ENCODE measurements at regions not wholly inside any gene's neighbourhood (a gene's known extent, or its start where the extent isn't known, plus 50 kb on each side); places are given as distances from the start of the nearest gene placed in this dataset.

DNA sequence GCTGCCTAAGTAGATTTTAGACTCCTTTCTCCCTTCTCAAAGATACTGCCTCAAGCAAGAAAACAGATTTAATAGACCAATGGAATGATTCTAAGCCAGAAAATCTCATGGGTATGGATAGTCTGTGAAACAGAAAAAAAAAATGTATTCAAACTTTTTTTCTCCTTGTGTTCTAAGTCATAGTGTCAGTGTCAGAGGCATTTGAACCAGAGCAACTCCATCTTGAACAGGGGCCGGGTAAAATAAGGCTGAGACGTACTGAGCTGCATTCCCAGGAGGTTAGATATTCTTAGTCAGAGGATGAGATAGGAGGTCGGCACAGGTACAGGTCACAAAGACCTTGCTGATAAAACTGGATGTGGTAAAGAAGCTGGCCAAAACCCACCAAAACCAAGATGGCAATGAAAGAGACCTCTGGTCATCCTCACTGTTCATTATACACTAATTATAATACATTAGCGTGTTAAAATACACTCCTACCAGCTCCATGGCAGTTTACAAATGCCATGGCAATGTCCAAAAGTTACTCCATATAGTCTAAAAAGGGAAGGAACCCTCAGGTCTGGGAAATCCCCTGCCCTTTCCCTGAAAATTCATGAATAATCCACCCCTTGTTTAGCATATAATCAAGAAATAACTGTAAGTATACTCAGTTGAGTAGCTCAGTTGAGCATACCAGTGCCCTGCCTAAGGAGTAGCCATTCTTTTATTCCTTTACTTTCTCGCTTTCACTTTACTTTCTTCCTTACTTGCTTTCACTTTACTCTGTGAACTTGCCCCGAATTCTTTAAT is 72.8 kb upstream of the GOLGA8B start:
- no TSS peak for BruUV-seq (replicated peaks)
- Histone ChIP-seq H3K27ac (ENCODE audit: low read depth, low read length, poor library complexity, severe bottlenecking) (no peak overlapping the region), H3K9me2 (ENCODE audit: insufficient read depth, low read length) (no peaks in the 10 kb centered on the region), H3K4me1 (ENCODE audit: insufficient read depth, low read length, poor library complexity, severe bottlenecking) (no peaks in the 10 kb centered on the region), H3K79me2 (ENCODE audit: insufficient read depth, low read depth, low read length) (no peaks in the 10 kb centered on the region), H3K4me3 (ENCODE audit: low read depth, low read length, poor library complexity, severe bottlenecking) (no peak overlapping the region), H2AFZ (ENCODE audit: low read length) (no peak overlapping the region), H4K20me1 (ENCODE audit: insufficient read depth, low read length) (no peaks in the 10 kb centered on the region), H3K4me2 (ENCODE audit: low read length) (no peak overlapping the region), H3K36me3 (ENCODE audit: insufficient read depth, low read length) (no peaks in the 10 kb centered on the region), H3K9me3 (ENCODE audit: low read length) (no peaks in the 10 kb centered on the region)
- CTCF ChIA-PET (ENCODE audit: unreplicated experiment) = no interaction called here
- intact Hi-C loops (cut with micrococcal nuclease; ENCODE audit: unreplicated experiment) = no loop called here
- POLR2A ChIA-PET = interaction anchor here (0.5 to 0.6 kb wide), 2 partner anchors 30 to 219 kb away, joined by 3 to 4 read pairs; no protein-coding TSS in a partner anchor
- no peak for TF ChIP-seq EZH2phosphoT487 (IDR thresholded peaks at IDR 0.05; ENCODE audit: borderline replicate concordance, low read depth, low read length)
- no peak for TF ChIP-seq CTCF (conservative IDR thresholded peaks at IDR 0.05; ENCODE audit: low read length)
- no peak for DNase-seq (ENCODE audit: low spot score)

DNA sequence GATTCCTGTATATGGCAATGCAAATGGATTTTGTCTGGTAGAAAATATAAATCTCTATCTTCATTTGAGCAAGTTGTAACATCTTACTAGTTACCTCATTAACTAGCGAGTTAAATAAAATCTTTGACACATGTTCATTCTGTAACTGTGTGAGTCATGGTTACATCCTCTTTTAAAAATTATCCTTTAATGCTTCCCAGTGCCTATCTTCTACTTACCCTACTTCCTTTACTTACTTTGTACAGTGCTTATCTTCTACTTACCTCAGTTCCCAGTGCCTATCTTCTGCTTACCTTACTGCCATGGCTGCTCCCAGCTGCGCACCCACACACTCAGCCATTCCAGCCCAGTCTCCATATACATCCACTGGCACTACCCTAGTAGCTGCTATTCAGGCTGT is 71.9 kb upstream of the GOLGA8B start:
- H3K9me3 ChIP-seq (ENCODE audit: low read length) = no peaks in the 10 kb centered on the region
- H4K20me1 ChIP-seq (ENCODE audit: insufficient read depth, low read length) = no peaks in the 10 kb centered on the region
- TF ChIP-seq EZH2phosphoT487 (IDR thresholded peaks at IDR 0.05; ENCODE audit: borderline replicate concordance, low read depth, low read length) (no peak), CTCF (conservative IDR thresholded peaks at IDR 0.05; ENCODE audit: low read length) (no peak)
- H3K4me2 ChIP-seq (ENCODE audit: low read length) = no peak overlapping the region
- H3K36me3 ChIP-seq (ENCODE audit: insufficient read depth, low read length) = no peaks in the 10 kb centered on the region
- intact Hi-C loops (cut with micrococcal nuclease; ENCODE audit: unreplicated experiment) = no loop called here
- H3K9me2 ChIP-seq (ENCODE audit: insufficient read depth, low read length) = no peaks in the 10 kb centered on the region
- no peak for DNase-seq (ENCODE audit: low spot score)
- H3K4me3 ChIP-seq (ENCODE audit: low read depth, low read length, poor library complexity, severe bottlenecking) = no peak overlapping the region
- H2AFZ ChIP-seq (ENCODE audit: low read length) = no peak overlapping the region
- POLR2A ChIA-PET = interaction anchor here (0.6 kb wide), 1 partner anchor 30 kb away, joined by 3 read pairs; no protein-coding TSS in a partner anchor
- H3K27ac ChIP-seq (ENCODE audit: low read depth, low read length, poor library complexity, severe bottlenecking) = no peak overlapping the region
- no TSS peak for BruUV-seq (replicated peaks)
- H3K79me2 ChIP-seq (ENCODE audit: insufficient read depth, low read depth, low read length) = no peaks in the 10 kb centered on the region
- CTCF ChIA-PET (ENCODE audit: unreplicated experiment) = no interaction called here
- H3K4me1 ChIP-seq (ENCODE audit: insufficient read depth, low read length, poor library complexity, severe bottlenecking) = no peaks in the 10 kb centered on the region

DNA sequence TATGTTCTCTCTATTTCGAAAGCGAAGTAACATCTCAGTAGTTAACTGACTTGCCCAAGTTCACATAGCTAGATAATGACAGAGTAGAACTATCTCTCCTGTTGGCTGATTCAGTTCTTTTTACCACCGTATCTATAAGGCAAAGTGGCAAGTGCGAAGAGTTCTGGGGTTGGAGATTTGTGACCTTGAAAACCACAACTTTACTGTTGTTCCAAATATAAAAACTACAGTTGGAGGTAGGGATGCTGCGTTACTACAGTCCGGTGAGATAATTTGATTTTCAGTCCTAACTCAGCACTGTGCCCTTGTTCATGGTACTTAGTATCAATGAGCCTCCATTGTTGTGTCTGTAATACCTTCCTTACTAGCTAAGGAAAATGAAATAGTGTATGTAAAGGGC is 71.2 kb upstream of the GOLGA8B start:
- no peaks in the 10 kb centered on the region for H3K9me2 ChIP-seq (ENCODE audit: insufficient read depth, low read length)

More for the DNA sequence above, 71.2 kb upstream of the GOLGA8B start:
- TF ChIP-seq CTCF (conservative IDR thresholded peaks at IDR 0.05; ENCODE audit: low read length) (no peak), EZH2phosphoT487 (IDR thresholded peaks at IDR 0.05; ENCODE audit: borderline replicate concordance, low read depth, low read length) (no peak)
- no peak overlapping the region for H3K27ac ChIP-seq (ENCODE audit: low read depth, low read length, poor library complexity, severe bottlenecking)
- no peaks in the 10 kb centered on the region for H3K9me3 ChIP-seq (ENCODE audit: low read length)
- no peak for DNase-seq (ENCODE audit: low spot score)
- H3K4me2 ChIP-seq (ENCODE audit: low read length) = no peak overlapping the region
- no peak overlapping the region for H3K4me3 ChIP-seq (ENCODE audit: low read depth, low read length, poor library complexity, severe bottlenecking)
- intact Hi-C loops (cut with micrococcal nuclease; ENCODE audit: unreplicated experiment) = no loop called here
- BruUV-seq (replicated peaks) = no TSS peak
- H3K79me2 ChIP-seq (ENCODE audit: insufficient read depth, low read depth, low read length) = no peaks in the 10 kb centered on the region
- POLR2A ChIA-PET = interaction anchor here (0.6 kb wide), 1 partner anchor 81 kb away, joined by 4 read pairs; no protein-coding TSS in a partner anchor
- CTCF ChIA-PET (ENCODE audit: unreplicated experiment) = no interaction called here
- H2AFZ ChIP-seq (ENCODE audit: low read length) = no peak overlapping the region
- H3K36me3 ChIP-seq (ENCODE audit: insufficient read depth, low read length) = no peaks in the 10 kb centered on the region
- H4K20me1 ChIP-seq (ENCODE audit: insufficient read depth, low read length) = no peaks in the 10 kb centered on the region
- no peaks in the 10 kb centered on the region for H3K4me1 ChIP-seq (ENCODE audit: insufficient read depth, low read length, poor library complexity, severe bottlenecking)

All from OCI-LY7 (cell line).